ENCODE measurements at regions not wholly inside any gene's neighbourhood (a gene's known extent, or its start where the extent isn't known, plus 50 kb on each side); places are given as distances from the start of the nearest gene placed in this dataset.
"Not testable (repeated sequence)": the region's sequence is repeated elsewhere in the genome, so short reads cannot be mapped to it uniquely, and the experiment has no call there.

- no peak for DNase-seq
Measured at GRCh38 chrX:137646472-137646871, 80.5 kb downstream of the ZIC3 start.

DNA sequence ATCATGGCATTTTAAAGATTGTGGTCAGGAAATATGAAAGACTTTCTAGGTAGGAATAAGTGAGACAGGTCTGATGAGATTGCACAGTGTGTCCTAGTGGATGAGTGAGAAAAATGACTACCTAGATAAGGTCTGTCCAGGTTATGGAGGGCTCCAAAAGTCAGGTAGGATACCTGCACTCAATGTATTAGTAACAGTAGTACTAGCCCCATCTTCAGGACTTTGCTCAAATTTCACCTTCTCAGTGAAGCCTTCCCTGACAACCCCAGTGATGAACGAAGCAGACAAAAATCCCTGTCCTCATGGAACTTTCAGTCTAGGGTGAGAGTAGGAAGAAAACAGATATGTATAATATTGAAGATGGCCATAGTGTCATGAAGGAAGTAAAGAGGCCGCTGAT lies 85.7 kb downstream of the ZIC3 start:
- no peak for DNase-seq

- DNase-seq, result no peak
Measured at GRCh38 chrX:137652086-137652485, 86.2 kb downstream of the ZIC3 start.

DNA sequence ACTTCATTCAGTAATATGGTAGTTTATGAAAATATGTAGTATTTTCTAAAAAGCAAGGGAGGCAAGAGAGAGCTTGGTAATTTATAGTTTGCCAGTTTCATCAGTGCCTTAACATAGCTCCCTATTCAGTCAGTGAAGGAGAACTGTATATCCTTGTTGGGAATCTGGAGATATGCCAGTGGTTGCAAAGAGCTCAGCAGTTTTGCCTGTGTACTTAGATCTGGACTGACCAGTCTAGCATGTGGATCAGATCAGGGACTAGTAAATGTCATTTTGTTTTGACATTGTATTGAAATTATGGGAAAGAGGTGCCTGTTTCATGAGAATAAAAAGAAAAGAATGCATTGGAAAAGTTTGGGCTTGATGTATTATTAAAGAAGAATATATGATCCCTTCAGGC lies 88.6 kb downstream of the ZIC3 start:
- DNase-seq, result no peak

DNA sequence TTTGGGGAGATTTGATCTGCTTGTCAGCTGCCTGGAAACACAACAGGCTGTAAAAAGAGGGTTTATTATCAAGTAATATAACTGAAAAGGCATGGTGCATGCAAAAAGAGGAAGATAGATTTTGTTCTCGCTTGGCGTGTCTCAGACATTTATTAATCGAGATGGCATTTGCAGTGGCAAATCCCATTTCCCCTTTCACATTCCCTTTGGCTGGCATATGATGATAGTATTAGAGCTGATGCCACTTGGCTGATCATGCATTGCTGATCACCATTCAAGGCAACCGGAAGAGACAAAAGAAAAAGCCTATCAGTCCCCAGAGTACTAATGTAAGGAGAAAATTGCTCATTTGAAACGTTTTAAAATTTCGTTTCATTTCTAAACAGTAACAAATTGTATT lies 101.8 kb downstream of the ZIC3 start:
- DNase-seq, result no peak

DNA sequence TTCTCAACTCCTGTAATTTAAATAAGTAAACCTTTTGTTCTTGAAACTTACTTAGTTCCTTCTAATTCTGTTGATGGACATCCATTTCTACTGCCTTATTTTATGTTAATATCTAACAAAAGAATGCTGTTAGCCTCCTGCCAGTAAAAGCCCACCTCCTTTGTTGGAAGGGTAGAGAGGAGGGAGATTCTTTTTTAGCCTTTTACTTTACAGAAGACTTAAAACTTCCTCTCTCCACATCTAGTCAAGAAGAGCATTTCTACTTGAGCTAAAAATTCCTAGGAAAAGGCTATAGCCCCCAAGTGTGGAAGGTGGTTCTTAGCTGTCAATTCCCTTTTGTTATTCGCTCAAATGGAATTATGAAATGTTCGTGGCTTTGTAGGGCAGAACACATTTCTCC lies 118.7 kb downstream of the ZIC3 start:
- DNase-seq, result no peak

DNA sequence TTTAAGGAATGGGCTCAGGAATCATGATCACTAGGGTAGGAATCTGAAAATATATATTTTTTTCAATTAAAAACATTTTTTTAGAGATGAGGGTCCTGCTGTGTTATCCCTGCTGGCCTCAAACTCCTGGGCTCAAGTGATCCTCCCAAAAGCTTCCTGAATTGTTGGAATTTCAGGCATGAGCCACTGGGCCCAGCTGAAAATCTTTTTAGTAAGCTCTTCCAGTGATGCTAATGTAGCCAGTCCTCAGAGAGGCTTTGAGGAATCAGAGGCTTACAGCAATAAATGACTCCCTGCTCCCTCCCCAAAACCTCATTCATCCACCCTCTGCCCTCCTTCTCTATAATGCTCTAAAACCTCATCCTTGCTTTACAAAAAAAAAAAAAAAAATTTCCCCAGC lies 129.5 kb downstream of the ZIC3 start:
- DNase-seq, result no peak

DNA sequence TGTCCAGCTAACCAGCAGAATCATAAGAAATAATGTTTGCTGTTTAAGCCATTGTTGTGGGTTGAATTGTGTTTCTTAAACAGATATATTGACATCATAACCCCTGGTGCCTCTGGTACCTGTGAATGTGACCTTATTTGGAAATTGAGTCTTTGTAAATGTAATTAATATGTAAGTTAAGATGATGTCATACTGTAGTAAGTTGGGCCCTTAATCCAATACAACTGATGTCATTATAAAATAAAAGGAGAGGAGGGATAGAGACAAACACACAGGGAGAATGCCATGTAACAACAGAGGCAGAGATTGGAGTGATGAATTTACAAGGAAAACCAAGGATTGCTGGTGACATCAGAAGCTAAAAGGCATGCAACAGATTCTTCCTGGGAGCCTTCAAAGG lies 141.4 kb downstream of the ZIC3 start:
- DNase-seq, result no peak

DNA sequence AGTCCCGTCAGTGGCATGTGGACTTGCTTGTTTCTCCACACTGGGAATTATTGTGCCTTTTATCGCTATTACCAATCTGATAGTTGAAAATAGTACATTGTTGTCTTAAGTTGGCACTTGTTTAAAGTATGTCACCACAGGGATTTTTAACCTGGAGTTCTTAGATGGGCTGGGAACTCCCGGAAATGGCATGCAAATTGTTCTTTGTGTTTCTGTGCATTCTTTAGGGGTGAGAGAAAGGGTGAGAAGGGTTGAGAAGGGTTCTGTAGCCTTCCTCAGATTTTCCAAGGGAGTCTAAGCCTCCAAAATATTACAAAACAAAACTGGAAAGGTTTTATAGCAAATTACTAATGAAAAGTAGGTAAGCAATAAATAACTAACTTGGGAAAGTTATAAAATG lies 176.9 kb downstream of the ZIC3 start:
- DNase-seq, result no peak

DNA sequence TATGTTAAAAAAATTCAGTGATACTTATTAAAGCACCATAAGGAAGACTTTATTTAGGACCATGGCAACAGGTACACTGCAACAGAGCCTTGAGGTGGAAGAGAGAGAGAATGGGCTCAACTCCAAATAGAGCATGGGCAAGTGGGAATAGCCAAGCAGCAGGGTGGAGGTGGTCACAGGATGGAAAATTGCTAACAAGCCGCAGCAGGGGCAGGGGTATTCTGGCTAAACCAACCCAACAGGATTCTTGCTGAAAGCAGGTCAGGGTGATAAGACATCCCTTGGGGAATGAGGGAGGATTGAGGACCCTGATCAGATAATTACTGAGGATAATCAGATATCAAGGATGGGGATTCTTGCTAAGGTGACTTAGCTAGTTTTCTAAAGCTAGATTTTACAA lies 177.5 kb downstream of the ZIC3 start:
- DNase-seq, result no peak

DNA sequence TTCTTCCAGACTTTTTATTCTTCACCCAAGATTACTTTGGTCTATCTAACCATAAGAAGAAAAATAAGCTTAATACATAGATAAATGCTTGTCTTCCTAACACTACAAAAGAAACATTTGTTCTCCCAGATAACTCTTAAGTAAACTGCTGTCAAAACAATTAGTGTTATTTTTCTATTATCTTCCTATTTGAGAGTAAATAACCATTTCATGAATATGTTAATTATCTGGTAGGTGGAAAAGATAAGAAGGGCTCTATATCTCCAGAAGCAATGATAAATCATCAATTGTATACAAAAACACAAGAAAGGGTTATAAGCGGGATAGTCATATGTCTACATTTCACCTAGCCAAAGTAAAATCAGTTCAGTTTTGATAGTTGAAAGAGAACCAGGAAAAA lies 180.4 kb downstream of the ZIC3 start:
- no peak for DNase-seq

GRCh38 chrX:137747244-137748043 lies 181.5 kb downstream of the ZIC3 start:
- DNase-seq, result no peak

- no peak for DNase-seq
Measured at GRCh38 chrX:137748827-137749226, 182.9 kb downstream of the ZIC3 start.

DNA sequence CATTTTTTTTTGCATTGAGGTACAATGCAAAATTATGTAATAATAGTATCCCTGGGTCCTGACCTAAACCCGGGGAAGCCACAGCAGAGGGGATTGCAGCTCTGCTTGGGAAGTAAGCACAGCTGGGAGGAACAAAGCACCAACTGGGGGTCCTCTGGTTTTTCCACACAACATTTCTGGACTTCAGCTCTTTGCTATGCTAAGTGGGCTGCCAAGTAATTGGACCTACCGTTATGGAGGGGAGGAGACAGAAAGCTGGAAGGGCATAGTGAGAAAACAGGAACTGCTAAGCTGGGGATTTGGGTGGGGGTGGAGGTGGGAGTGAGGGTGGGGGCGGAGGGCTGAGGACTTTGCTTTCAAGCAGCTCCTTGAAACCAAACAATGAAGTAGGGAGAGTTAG lies 183.3 kb downstream of the ZIC3 start:
- DNase-seq, result no peak

- no peak for DNase-seq
Measured at GRCh38 chrX:137771537-137771936, 205.6 kb downstream of the ZIC3 start.

DNA sequence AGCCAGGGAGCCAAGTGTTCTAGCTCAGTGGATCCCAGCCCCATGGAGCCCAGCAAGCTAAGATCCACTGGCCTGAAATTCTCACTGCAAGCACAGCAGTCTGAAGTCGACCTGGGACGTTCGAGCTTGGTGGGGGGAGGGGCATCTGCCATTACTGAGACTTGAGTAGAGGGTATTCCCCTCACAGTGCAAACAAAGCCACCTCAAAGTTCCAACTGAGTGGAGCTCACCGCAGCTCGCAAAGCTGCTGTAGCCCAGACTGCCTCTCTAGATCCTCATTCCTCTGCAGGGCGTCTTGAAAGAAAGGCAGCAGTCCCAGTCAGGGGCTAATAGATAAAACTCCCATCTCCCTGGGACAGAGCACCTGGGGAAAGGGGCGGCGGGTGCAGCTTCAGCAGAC lies 226.3 kb downstream of the ZIC3 start:
- no peak for DNase-seq

DNA sequence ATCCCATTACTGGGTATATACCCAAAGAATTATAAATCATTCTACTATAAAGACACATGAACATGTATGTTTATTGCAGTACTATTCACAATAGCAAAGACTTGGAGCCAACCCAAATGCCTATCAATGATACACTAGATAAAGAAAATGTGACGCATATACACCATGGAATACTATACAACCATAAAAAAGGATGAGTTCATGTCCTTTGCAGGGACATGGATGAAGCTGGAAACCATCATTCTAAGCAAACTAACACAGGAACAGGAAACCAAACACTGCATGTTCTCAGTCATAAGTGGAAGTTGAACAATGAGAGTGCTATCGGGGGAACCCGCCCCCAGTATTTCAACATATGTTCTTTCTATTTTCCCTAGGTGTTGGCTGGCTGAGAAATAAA lies 232.0 kb downstream of the ZIC3 start:
- not testable (repeated sequence) for DNase-seq

- DNase-seq, result no peak
Measured at GRCh38 chrX:137823257-137823656, 257.3 kb downstream of the ZIC3 start.

GRCh38 chrX:137847376-137847775 lies 281.4 kb downstream of the ZIC3 start:
- no peak for DNase-seq

- DNase-seq, result no peak
Measured at GRCh38 chrX:137848266-137848905, 282.5 kb downstream of the ZIC3 start.

- DNase-seq, result no peak
Measured at GRCh38 chrX:137852502-137852901, 286.6 kb downstream of the ZIC3 start.

DNA sequence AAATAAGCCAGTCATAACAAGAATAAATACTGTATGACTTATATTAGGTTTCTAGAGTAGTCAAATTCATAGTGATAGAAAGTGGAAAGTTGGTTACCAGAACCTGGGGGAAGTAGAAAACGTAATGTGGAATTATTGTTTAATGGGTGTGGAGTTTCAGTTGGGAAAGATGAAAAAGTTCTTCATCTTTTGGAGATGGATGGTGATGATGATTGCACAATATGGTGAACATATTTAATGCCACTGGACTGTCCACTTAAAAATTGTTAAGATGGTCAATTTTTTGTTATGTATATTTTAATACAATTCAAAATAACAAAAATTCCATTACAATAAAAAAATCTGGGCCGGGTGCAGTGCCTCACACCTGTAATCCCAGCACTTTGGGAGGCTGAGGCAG lies 289.6 kb downstream of the ZIC3 start:
- DNase-seq, result no peak

DNA sequence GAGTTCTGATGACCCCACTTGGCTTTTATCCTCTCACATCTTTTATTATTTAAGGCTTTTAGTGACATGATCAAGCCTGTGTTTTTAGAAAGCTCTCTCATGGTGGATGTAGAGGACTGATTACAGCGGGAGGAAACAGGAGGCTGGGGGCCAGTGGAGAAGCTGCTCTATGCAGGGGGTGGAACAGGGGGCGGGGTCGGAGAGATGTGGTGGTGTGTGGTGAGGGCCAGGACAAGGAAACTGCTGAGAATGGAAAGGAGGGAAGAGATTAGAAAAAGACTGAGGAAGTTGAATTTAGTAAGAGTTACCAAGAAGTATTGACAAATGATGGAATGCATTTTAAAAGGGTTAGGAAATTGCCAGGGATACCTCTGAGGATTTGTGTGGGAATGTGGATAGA lies 292.2 kb downstream of the ZIC3 start:
- no peak for DNase-seq

- no peak for DNase-seq
Measured at GRCh38 chrX:137878401-137878800, 312.5 kb downstream of the ZIC3 start.

- DNase-seq, result no peak
Measured at GRCh38 chrX:137882960-137883359, 317.0 kb downstream of the ZIC3 start.

Data from suppressor macrophage treated with lipopolysaccharide for 4 hours (primary cell).